Immature natural killer cell (primary cell): ENCODE measurements at regions not wholly inside any gene's neighbourhood (a gene's known extent, or its start where the extent isn't known, plus 50 kb on each side); places are given as distances from the start of the nearest gene placed in this dataset.
"Not testable (repeated sequence)": the region's sequence is repeated elsewhere in the genome, so short reads cannot be mapped to it uniquely, and the experiment has no call there.

Source experiments
- DNase-seq, 3 donors: peaks; one replicate each; pipeline ENCODE4 v3.0.0; 2022; ENCODE audit warnings: mixed read lengths in 1 of 3
- H3K27ac Mint-ChIP-seq, 6 donors: one replicate each; pipeline ENCODE4 v1.8.0; 2020; ENCODE audit warnings: mixed read lengths in 6 of 6, mild to moderate bottlenecking in 5 of 6, inconsistent platforms in 4 of 6, moderate library complexity in 3 of 6
- H3K27me3 Mint-ChIP-seq, 3 donors: one replicate each; pipeline ENCODE4 v1.8.0; 2020 to 2021; ENCODE audit warnings: low read depth in 3 of 3, mild to moderate bottlenecking in 3 of 3, mixed read lengths in 3 of 3, moderate library complexity in 3 of 3, inconsistent platforms in 1 of 3
- H3K36me3 Mint-ChIP-seq, 3 donors: one replicate each; pipeline ENCODE4 v1.8.0; 2020; ENCODE audit warnings: mixed read lengths in 3 of 3, inconsistent platforms in 2 of 3, mild to moderate bottlenecking in 2 of 3
- H3K4me1 Mint-ChIP-seq, 2 donors: one replicate each; pipeline ENCODE4 v1.8.0; 2020; ENCODE audit warnings: inconsistent platforms in 2 of 2, mild to moderate bottlenecking in 2 of 2, mixed read lengths in 2 of 2, moderate library complexity in 1 of 2
- H3K4me3 Mint-ChIP-seq, 5 donors: one replicate each; pipeline ENCODE4 v1.8.0; 2020; ENCODE audit warnings: mild to moderate bottlenecking in 5 of 5, mixed read lengths in 5 of 5, inconsistent platforms in 3 of 5, moderate library complexity in 3 of 5
- H3K9me3 Mint-ChIP-seq, 6 donors: one replicate each; pipeline ENCODE4 v1.8.0; 2020; ENCODE audit warnings: mild to moderate bottlenecking in 6 of 6, mixed read lengths in 6 of 6, inconsistent platforms in 4 of 6, moderate library complexity in 3 of 6

DNA sequence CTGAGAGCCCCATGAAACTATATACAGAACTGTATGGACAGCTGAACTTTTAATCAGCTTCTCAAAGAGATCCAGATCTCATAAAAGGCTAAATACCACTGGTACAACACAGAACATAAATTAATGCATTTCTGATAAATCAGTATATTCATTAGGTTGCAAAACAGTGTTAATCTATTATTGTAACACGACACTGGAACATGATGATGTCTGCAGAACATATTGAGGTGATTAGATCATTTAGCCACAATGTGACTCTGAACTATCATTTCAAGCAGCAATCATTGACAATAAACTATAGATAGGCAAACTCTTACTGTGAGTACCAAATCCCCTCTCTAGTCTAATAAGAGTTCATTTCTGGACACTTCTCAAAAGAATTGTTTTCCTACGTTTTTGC is 50.3 kb downstream of the GASK1B start:
- Mint-ChIP-seq H3K36me3 (no peaks in the 10 kb centered on the region), H3K4me3 (no peak overlapping the region), H3K27me3 (no peaks in the 10 kb centered on the region), H3K27ac (no peak overlapping the region), H3K4me1 (no peaks in the 10 kb centered on the region), H3K9me3 (peaks cover 0 to 15% (median 0%) of the 10 kb centered on the region in 6 donors)
- DNase-seq, result no peak

DNA sequence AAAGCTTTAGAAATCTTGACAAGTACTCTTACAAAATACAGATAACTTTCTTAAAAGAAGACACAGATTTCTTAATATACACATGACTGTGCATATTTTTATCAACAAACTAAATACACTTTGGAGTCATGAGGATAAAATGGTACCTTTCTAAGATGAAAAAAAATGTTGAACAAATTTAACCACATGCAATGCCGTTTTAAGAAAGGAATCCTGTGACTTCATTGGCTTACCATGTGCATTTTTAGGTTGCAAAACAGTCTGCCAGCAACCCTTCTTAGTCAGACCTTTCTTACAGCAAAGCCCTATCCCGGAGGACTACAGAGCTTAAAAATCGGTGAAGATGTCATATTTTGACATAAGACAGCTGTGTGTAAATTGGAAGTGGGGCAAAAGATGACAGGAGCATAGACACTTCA is 51.7 kb downstream of the GASK1B start:
- DNase-seq, result no peak
- no peak overlapping the region for H3K27ac Mint-ChIP-seq
- H3K36me3 Mint-ChIP-seq, result no peaks in the 10 kb centered on the region
- peaks cover 0 to 18% (median 0%) of the 10 kb centered on the region in 6 donors for H3K9me3 Mint-ChIP-seq
- H3K27me3 Mint-ChIP-seq, result no peaks in the 10 kb centered on the region
- no peak overlapping the region for H3K4me3 Mint-ChIP-seq
- H3K4me1 Mint-ChIP-seq, result no peaks in the 10 kb centered on the region

DNA sequence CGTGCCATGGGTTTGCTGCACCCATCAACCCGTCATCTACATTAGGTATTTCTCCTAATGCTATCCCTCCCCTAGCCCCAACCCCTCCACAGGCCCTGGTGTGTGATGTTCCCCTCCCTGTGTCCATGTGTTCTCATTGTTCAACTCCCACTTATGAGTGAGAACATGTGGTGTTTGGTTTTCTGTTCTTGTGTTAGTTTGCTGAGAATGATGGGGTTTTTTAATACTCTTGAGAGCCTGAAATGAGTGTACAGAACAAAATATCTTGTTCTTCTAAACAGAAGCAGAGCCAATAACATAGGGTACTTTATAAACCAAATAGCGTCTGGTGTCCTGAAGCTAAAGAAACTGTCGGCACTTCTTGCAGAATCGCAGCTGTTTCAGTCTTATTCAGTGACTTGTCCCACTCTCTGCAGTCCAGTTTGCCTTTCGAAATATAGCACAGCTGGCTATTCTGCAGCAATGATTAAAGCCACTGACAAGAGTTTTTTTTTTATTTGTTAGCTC is 52.1 kb downstream of the GASK1B start:
- peaks cover 0 to 18% (median 0%) of the 10 kb centered on the region in 6 donors for H3K9me3 Mint-ChIP-seq
- not testable (repeated sequence) for H3K27ac Mint-ChIP-seq, H3K27me3 Mint-ChIP-seq, DNase-seq, H3K36me3 Mint-ChIP-seq, H3K4me3 Mint-ChIP-seq, H3K4me1 Mint-ChIP-seq

DNA sequence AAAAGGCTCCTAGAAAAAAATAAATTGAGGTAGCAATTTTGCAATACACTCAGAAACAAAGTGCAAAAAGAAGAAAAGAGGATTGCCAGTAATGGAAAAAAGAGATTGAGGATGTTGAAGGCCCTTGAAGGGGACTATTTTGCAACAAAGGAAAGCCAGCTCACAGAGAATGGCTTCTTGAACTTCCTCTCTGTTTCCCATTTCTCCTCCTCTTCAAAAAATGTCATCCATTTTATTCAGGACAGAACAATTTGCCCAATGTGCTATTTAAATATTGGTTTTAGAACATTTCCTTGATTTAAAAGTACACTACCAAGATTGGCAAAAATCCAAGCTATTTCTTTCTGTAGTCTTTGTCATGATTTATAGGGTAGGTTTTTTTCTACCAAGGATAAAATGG is 60.2 kb downstream of the GASK1B start:
- no peak overlapping the region for H3K4me3 Mint-ChIP-seq
- H3K27ac Mint-ChIP-seq, result no peak overlapping the region
- no peaks in the 10 kb centered on the region for H3K4me1 Mint-ChIP-seq
- no peak for DNase-seq
- H3K27me3 Mint-ChIP-seq, result no peaks in the 10 kb centered on the region
- peaks cover 0 to 4% (median 0%) of the 10 kb centered on the region in 3 donors for H3K36me3 Mint-ChIP-seq
- H3K9me3 Mint-ChIP-seq, result peaks cover 0 to 18% (median 8%) of the 10 kb centered on the region in 6 donors

DNA sequence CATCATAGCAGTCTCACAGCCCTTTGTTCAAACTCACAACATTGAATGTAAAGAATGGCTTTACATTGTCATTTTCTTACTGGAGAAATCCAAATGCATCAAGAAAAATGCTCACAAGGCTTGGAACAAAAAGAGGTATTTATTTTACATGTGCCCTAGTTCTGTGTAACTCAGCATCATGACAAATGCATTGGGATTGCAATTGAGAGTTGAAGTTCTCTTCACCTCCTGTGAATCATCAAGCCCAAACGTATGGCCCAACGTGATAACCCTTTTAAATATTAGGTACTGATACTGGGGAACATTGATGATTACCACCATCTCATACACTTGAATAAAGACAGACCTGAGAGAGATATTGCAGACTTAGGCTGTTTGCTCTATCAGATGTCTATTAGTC is 61.6 kb downstream of the GASK1B start:
- Mint-ChIP-seq H3K9me3 (peaks cover 0 to 18% (median 7%) of the 10 kb centered on the region in 6 donors), H3K4me1 (no peaks in the 10 kb centered on the region), H3K27ac (no peak overlapping the region), H3K36me3 (peaks cover 0 to 4% (median 0%) of the 10 kb centered on the region in 3 donors), H3K27me3 (no peaks in the 10 kb centered on the region), H3K4me3 (no peak overlapping the region)
- no peak for DNase-seq

DNA sequence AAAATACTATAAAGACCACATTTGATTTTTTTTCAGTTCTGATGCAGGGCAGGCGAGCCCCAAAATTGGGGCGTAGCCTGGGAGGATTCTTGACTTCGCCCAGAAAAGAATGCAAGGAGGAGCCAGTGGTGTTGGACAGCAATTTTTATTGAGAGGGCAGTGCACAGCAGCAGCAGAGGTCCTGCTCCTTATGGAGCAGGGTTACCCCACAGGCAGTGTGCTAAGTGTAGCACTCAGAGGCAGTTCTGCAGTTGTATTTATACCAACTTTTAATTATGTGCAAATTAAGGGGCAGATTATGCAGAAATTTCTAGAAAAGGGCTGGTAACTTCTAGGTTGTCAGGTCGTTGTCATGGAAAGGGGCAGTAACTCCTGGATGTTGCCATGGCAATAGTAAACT is 69.9 kb downstream of the GASK1B start:
- Mint-ChIP-seq H3K9me3 (peaks cover 0 to 12% (median 3%) of the 10 kb centered on the region in 6 donors), H3K27ac (no peak overlapping the region), H3K4me3 (no peak overlapping the region), H3K36me3 (no peaks in the 10 kb centered on the region), H3K4me1 (no peaks in the 10 kb centered on the region), H3K27me3 (no peaks in the 10 kb centered on the region)
- DNase-seq, result no peak

DNA sequence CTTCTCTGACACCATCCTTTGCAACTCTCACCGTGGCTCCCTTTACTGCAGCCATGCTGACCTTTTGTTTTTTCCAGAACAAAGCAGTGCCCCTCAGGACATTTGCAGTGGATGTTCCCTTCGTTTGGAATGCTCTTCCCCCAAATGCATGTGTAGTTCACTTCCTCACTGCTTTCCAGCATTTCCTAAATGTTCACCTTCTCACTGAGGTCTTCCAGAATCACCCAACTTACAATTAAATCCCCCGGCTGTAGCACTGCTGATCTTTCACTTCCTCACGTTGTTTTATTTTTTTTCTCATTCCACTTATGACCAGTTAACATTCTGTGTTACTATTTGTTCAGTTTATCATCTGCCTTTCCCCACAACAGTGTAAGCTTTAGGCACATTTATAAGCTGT is 73.1 kb downstream of the GASK1B start:
- no peak overlapping the region for H3K4me3 Mint-ChIP-seq
- no peak overlapping the region for H3K27ac Mint-ChIP-seq
- H3K27me3 Mint-ChIP-seq, result peaks cover 0 to 2% (median 0%) of the 10 kb centered on the region in 3 donors
- no peaks in the 10 kb centered on the region for H3K36me3 Mint-ChIP-seq
- DNase-seq, result no peak
- H3K9me3 Mint-ChIP-seq, result peaks cover 4 to 12% (median 6%) of the 10 kb centered on the region in 6 donors
- no peaks in the 10 kb centered on the region for H3K4me1 Mint-ChIP-seq

DNA sequence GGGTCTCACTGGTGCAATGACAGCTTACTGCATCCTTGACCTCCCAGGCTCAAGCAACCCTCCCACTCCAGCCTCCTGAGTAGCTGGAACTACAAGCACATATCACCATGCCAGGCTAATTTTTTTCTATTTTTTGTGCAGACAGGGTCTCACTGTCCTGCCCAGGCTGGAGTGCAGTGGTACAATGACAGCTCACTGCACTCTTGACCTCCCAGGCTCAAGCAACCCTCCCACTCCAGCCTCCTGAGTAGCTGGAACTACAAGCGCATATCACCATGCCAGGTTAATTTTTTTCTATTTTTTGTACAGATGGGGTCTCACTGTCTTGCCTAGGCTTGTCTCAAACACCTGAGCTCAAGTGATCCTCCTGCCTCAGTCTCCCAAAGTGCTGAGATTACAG is 74.0 kb downstream of the GASK1B start:
- H3K36me3 Mint-ChIP-seq, result no peaks in the 10 kb centered on the region
- H3K4me3 Mint-ChIP-seq, result no peak overlapping the region
- H3K27me3 Mint-ChIP-seq, result peaks cover 0 to 2% (median 0%) of the 10 kb centered on the region in 3 donors
- no peak overlapping the region for H3K27ac Mint-ChIP-seq
- H3K4me1 Mint-ChIP-seq, result no peaks in the 10 kb centered on the region
- peaks cover 4 to 12% (median 6%) of the 10 kb centered on the region in 6 donors for H3K9me3 Mint-ChIP-seq
- no peak for DNase-seq

DNA sequence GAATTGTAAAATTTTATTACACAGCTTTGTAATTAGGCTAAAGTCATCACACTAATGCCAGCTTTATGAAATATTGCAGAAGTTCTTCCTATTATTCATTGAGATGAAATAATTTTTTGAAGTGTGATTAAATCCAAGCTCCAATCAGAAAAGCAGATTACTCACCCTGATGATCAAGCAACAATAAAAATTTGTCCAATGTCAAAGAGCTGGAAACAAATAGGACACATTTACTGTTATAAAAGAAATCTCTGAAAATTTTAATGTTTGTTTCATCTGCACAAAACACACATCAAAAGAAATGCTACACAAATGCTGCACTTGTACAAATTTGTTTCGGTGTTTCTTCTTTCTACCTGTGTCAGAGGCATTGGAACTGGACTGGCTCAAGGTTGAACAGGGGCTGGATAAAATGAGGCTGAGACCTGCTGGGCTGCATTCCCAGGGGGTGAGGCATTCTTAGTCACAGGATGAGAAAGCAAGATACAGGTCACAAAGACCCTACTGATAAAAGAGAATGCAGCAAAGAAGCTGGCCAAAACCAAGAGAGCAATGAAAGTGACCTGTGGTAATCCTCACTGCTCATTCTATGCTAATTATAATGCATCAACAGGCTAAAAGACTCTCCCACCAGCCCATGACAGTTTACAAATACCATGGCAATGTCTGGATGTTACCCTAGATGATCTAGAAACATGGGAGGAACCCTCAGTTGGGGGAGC is 78.3 kb downstream of the GASK1B start:
- no peak overlapping the region for H3K27ac Mint-ChIP-seq
- no peak overlapping the region for H3K4me3 Mint-ChIP-seq
- H3K9me3 Mint-ChIP-seq, result peaks cover 7 to 19% (median 10%) of the 10 kb centered on the region in 6 donors
- H3K4me1 Mint-ChIP-seq, result no peaks in the 10 kb centered on the region
- H3K27me3 Mint-ChIP-seq, result peaks cover 0 to 2% (median 0%) of the 10 kb centered on the region in 3 donors
- no peaks in the 10 kb centered on the region for H3K36me3 Mint-ChIP-seq
- no peak for DNase-seq

DNA sequence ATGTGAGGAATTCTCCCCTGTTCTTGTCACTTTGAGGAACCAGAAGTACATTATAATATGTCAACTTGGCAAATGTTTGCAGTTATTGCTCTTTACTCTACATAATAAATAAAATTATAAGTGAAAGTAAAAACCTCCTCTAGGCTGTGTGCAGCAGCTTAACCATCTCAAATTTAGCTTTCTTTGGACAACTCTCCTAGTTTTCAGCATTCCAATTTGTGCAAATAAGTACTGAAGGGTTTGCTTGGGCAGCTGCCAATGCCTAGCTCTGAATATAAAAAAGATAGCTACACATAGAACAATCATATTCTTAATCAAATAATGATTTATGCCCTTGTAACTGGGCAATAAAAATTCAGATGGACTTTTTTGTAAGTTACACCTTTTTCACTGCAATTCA is 82.5 kb downstream of the GASK1B start:
- no peaks in the 10 kb centered on the region for H3K27me3 Mint-ChIP-seq
- no peak overlapping the region for H3K4me3 Mint-ChIP-seq
- no peaks in the 10 kb centered on the region for H3K36me3 Mint-ChIP-seq
- H3K27ac Mint-ChIP-seq, result no peak overlapping the region
- no peak for DNase-seq
- no peaks in the 10 kb centered on the region for H3K4me1 Mint-ChIP-seq
- H3K9me3 Mint-ChIP-seq, result peaks cover 3 to 14% (median 5%) of the 10 kb centered on the region in 6 donors

DNA sequence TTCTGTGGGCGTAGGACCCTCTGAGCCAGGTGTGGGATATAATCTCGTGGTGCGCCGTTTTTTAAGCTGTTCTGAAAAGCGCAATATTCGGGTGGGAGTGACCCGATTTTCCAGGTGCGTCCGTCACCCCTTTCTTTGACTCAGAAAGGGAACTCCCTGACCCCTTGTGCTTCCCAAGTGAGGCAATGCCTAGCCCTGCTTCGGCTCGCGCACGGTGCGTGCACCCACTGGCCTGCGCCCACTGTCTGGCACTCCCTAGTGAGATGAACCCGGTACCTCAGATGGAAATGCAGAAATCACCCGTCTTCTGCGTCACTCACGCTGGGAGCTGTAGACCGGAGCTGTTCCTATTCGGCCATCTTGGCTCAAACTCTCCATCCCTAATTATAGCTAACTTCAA is 82.9 kb downstream of the GASK1B start:
- H3K4me1 Mint-ChIP-seq, result not testable (repeated sequence)

DNA sequence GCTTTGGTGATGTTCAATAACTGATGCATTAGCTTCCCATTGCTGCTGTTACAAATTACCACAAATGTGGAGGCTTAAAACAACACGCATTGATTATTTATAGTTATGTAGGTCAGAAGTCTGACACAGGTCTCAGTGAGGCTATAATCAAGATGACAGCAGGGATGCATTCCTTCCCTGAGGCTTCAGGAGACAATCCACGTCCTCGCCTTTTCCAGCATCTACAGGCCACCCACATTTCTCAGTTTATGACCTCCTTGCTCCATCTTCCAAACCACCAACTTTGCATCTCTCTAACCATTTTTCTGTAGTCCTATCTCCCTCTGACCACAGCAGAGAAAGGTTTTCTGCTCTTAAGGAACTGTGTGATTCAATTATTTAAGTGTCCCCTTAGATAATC is 92.5 kb downstream of the GASK1B start:
- Mint-ChIP-seq H3K4me3 (no peak overlapping the region), H3K36me3 (no peaks in the 10 kb centered on the region), H3K9me3 (peaks cover 5 to 21% (median 9%) of the 10 kb centered on the region in 6 donors), H3K27me3 (no peaks in the 10 kb centered on the region), H3K27ac (no peak overlapping the region), H3K4me1 (no peaks in the 10 kb centered on the region)
- no peak for DNase-seq

More for the DNA sequence above, 82.9 kb downstream of the GASK1B start:
- H3K27me3 Mint-ChIP-seq, H3K4me3 Mint-ChIP-seq, DNase-seq, H3K36me3 Mint-ChIP-seq, H3K27ac Mint-ChIP-seq: not testable (repeated sequence)
- peaks cover 4 to 14% (median 5%) of the 10 kb centered on the region in 6 donors for H3K9me3 Mint-ChIP-seq

DNA sequence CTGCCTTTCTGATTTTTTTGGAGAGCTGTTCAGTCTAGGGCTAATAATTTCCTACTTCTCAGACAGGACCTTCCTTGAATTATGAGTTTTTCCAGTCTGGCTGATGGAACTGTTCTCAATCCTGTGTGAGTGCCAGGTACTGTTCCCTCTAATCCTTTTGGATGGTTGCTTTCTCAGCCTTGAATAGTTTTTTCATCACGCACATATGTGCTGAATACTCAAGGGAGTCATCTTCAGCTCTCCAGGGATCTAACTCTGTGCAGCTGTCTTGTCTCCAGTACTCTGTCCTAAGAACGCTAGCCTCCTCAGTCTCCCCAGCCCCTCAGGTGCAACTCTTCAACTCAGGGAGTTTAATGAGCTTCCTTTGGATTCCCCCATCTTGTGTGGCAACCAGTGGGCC is 93.2 kb downstream of the GASK1B start:
- H3K36me3 Mint-ChIP-seq, result no peaks in the 10 kb centered on the region
- peaks cover 4 to 21% (median 9%) of the 10 kb centered on the region in 6 donors for H3K9me3 Mint-ChIP-seq
- no peak overlapping the region for H3K27ac Mint-ChIP-seq
- no peak overlapping the region for H3K4me3 Mint-ChIP-seq
- no peak for DNase-seq
- H3K4me1 Mint-ChIP-seq, result no peaks in the 10 kb centered on the region
- no peaks in the 10 kb centered on the region for H3K27me3 Mint-ChIP-seq

DNA sequence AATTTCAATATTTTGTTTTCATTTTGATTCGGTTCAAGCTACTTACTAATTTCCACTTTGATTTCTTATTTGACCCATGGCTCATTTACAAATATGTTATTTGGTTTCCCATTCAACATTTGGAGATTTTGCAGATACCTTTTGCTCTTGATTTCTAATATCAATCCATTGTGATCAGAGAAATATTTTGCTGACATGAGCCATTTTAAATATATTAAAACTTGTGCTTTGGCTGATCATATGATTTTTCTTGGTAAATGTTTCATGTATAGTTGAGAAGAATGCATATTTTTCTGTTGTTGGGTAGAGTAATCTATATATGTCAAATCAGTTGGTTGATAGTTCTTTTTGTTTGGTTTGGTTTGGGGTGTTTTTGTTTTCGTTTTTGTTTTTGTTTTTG is 95.0 kb downstream of the GASK1B start:
- Mint-ChIP-seq H3K27ac (no peak overlapping the region), H3K36me3 (no peaks in the 10 kb centered on the region), H3K27me3 (no peaks in the 10 kb centered on the region), H3K4me1 (no peaks in the 10 kb centered on the region), H3K4me3 (no peak overlapping the region), H3K9me3 (peaks cover 2 to 16% (median 9%) of the 10 kb centered on the region in 6 donors)
- no peak for DNase-seq

DNA sequence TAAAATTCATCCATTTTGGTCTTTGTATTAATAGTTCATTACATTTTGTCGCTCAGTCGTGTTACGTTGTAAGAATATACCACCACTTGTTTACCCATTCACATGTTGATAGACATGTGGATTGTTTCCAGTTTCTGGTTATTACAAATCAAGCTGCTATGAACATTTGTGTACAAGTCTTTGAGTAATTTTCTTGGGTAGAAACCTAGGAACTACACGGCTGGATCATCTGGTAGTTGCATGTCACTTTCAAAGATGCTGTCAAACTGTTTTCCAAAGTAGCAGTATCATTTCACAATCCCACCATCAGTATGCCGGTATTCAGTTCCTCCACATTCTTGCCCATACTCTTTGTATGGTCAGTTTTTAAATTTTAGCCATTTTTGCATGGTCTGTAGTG is 98.0 kb downstream of the GASK1B start:
- H3K4me3 Mint-ChIP-seq, result no peak overlapping the region
- H3K4me1 Mint-ChIP-seq, result no peaks in the 10 kb centered on the region
- H3K36me3 Mint-ChIP-seq, result no peaks in the 10 kb centered on the region
- H3K27me3 Mint-ChIP-seq, result no peaks in the 10 kb centered on the region
- H3K27ac Mint-ChIP-seq, result no peak overlapping the region
- H3K9me3 Mint-ChIP-seq, result peaks cover 0 to 14% (median 11%) of the 10 kb centered on the region in 6 donors
- DNase-seq, result no peak
